Activated CD4-positive, alpha-beta T cell treated with anti-CD3 and anti-CD28 coated beads for 36 hours (primary cell): ENCODE measurements at regions not wholly inside any gene's neighbourhood (a gene's known extent, or its start where the extent isn't known, plus 50 kb on each side); places are given as distances from the start of the nearest gene placed in this dataset.
"Not testable (repeated sequence)": the region's sequence is repeated elsewhere in the genome, so short reads cannot be mapped to it uniquely, and the experiment has no call there.

Experiments
- ATAC-seq: fragments of 200-7000 bp; cut with Tn5 transposase; one replicate; pipeline ENCODE4 v1.10.0; 2021; ENCODE audit warnings: mild to moderate bottlenecking, moderate library complexity
- CTCF ChIA-PET: fragments of 350-600 bp; sonication (Branson Sonifier 250); formaldehyde crosslinking; loops from one replicate; lab custom pipeline; 2021; ENCODE audit warnings: antibody characterized with exemption; lab: Charles Lee
- POLR2A ChIA-PET: fragments of 350-600 bp; sonication (Branson Sonifier 250); formaldehyde crosslinking; loops from one replicate; lab custom pipeline; 2021; ENCODE audit warnings: antibody characterized with exemption, inconsistent platforms; lab: Charles Lee
- DNase-seq: peaks from one replicate; pipeline ENCODE4 v3.0.0-alpha.2; 2020
- H3K27ac Mint-ChIP-seq: one replicate; pipeline ENCODE4 v1.8.0; 2021; ENCODE audit warnings: mixed read lengths
- H3K27me3 Mint-ChIP-seq: one replicate; pipeline ENCODE4 v1.8.0; 2021; ENCODE audit warnings: mixed read lengths
- H3K36me3 Mint-ChIP-seq: one replicate; pipeline ENCODE4 v1.8.0; 2021; ENCODE audit warnings: low read depth, mixed read lengths
- H3K4me1 Mint-ChIP-seq: one replicate; pipeline ENCODE4 v1.8.0; 2021; ENCODE audit warnings: mixed read lengths
- H3K4me3 Mint-ChIP-seq: one replicate; pipeline ENCODE4 v1.8.0; 2021; ENCODE audit warnings: mild to moderate bottlenecking, moderate library complexity, mixed read lengths
- H3K9me3 Mint-ChIP-seq: one replicate; pipeline ENCODE4 v1.8.0; 2021; ENCODE audit warnings: low read depth, mixed read lengths
- intact Hi-C, 2 experiments: fragments of 100-400 bp; cut with DNase I in 1 of 2; cut with micrococcal nuclease in 1 of 2; formaldehyde crosslinking; loops; one replicate each; pipeline versions ENCODE4 v1.14.2 to v1.15.1; 2022 to 2024; cut with DNase I, micrococcal nuclease

DNA sequence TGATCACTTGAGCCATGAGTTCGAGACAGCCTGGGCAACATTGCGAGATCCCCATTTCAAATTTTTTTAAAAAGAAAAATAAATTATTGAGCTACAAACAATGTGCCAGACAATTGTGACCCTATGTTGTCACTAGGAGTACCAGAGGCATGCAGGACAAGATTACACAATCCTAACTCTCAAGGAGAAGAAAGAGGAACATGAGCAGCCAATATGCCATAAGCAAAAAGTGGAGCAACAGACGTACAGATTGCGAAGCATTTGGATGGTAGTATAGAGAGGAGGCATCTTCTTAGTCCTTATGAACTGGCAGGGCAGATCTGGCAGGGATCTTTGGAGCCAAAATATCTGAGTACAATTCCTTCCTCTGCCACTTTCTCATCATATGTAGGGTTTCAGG is 156.4 kb downstream of the OR2B2 start:
- peaks cover 42% of the 10 kb centered on the region for H3K4me1 Mint-ChIP-seq
- no peaks in the 10 kb centered on the region for H3K27me3 Mint-ChIP-seq
- CTCF ChIA-PET, result interaction anchor here (0.8 to 1.4 kb wide), 4 partner anchors 11 to 578 kb away, joined by 3 to 5 read pairs (median 4); a partner anchor contains a TSS
- no peaks in the 10 kb centered on the region for H3K36me3 Mint-ChIP-seq
- intact Hi-C loops, result no loop called here
- POLR2A ChIA-PET, result interaction anchor here (1.1 kb wide), 1 partner anchor 609 kb away, joined by 3 read pairs; a partner anchor contains a TSS
- DNase-seq (no peak), ATAC-seq (no peak)
- no peaks in the 10 kb centered on the region for H3K9me3 Mint-ChIP-seq
- no peak overlapping the region for H3K4me3 Mint-ChIP-seq
- H3K27ac Mint-ChIP-seq, result no peak overlapping the region

- intact Hi-C loops, result loop anchor here (1.0 to 5.0 kb wide), 8 partner anchors 8 to 1202 kb away; partner anchors contain the start of gene ZNF391 (in 1 of the 2)
- Mint-ChIP-seq H3K27me3 (no peaks in the 10 kb centered on the region), H3K4me1 (peaks cover 31% of the 10 kb centered on the region), H3K4me3 (peak overlapping the region; percentile 80), H3K36me3 (no peaks in the 10 kb centered on the region), H3K9me3 (no peaks in the 10 kb centered on the region), H3K27ac (peak overlapping the region; percentile 52)
- ATAC-seq (no peak), DNase-seq (no peak)
- CTCF ChIA-PET, result interaction anchor here (0.7 to 3.4 kb wide), 10 partner anchors 16 to 252 kb away, joined by 3 to 19 read pairs (median 4); a partner anchor contains a TSS
- POLR2A ChIA-PET, result interaction anchor here (0.7 to 1.9 kb wide), 3 partner anchors 8 to 1187 kb away, joined by 4 to 6 read pairs (median 4); no protein-coding TSS in a partner anchor
These were observed 157.8 kb downstream of the OR2B2 start for GRCh38 chr6:27754408-27754782.

GRCh38 chr6:27753668-27754407 is 158.4 kb downstream of the OR2B2 start:
- peak overlapping the region; percentile 98 for H3K4me3 Mint-ChIP-seq
- ChIA-PET CTCF (interaction anchor here (0.7 to 3.4 kb wide), 12 partner anchors 8 to 274 kb away, joined by 3 to 19 read pairs (median 5); a partner anchor contains a TSS), POLR2A (interaction anchor here (0.5 to 1.9 kb wide), 4 partner anchors 8 to 1188 kb away, joined by 3 to 6 read pairs (median 4); no protein-coding TSS in a partner anchor)
- ATAC-seq, result peak; percentile 70
- H3K27ac Mint-ChIP-seq, result peak overlapping the region; percentile 81
- no peaks in the 10 kb centered on the region for H3K36me3 Mint-ChIP-seq
- no peaks in the 10 kb centered on the region for H3K9me3 Mint-ChIP-seq
- intact Hi-C loops, result loop anchor here (1.0 to 5.0 kb wide), 23 partner anchors 8 to 1443 kb away; partner anchors contain the start of genes ZNF184 (in 1 of the 2) and ZNF391 (in 1 of the 2)
- peaks cover 31% of the 10 kb centered on the region for H3K4me1 Mint-ChIP-seq
- DNase-seq, result peak; percentile 89
- peaks cover 3% of the 10 kb centered on the region for H3K27me3 Mint-ChIP-seq

- Mint-ChIP-seq H3K4me3 (peak overlapping the region; percentile 98), H3K27ac (peak overlapping the region; percentile 99), H3K9me3 (no peaks in the 10 kb centered on the region), H3K27me3 (peaks cover 3% of the 10 kb centered on the region), H3K36me3 (no peaks in the 10 kb centered on the region), H3K4me1 (peaks cover 28% of the 10 kb centered on the region)
- ChIA-PET POLR2A (interaction anchor here (0.5 to 1.0 kb wide), 5 partner anchors 9 to 113 kb away, joined by 3 to 4 read pairs (median 3); a partner anchor contains a TSS), CTCF (interaction anchor here (0.5 to 3.4 kb wide), 29 partner anchors 9 to 1654 kb away, joined by 3 to 19 read pairs (median 4); no protein-coding TSS in a partner anchor)
- ATAC-seq (peak; percentile 47), DNase-seq (peak; percentile 62)
- intact Hi-C loops, result loop anchor here (1.0 to 5.0 kb wide), 15 partner anchors 63 to 1200 kb away; partner anchors contain the start of genes POM121L2 (in 1 of the 2) and ZNF391 (in 1 of the 2)
These were observed 159.9 kb downstream of the OR2B2 start for GRCh38 chr6:27752038-27752885.

- ChIA-PET CTCF (no interaction called here), POLR2A (no interaction called here)
- Mint-ChIP-seq H3K4me1 (peaks cover 17% of the 10 kb centered on the region), H3K27me3 (peaks cover 20% of the 10 kb centered on the region), H3K9me3 (no peaks in the 10 kb centered on the region), H3K36me3 (no peaks in the 10 kb centered on the region), H3K27ac (no peak overlapping the region), H3K4me3 (no peak overlapping the region)
- no peak for DNase-seq
- intact Hi-C loops, result no loop called here
- no peak for ATAC-seq
These were observed 163.5 kb downstream of the OR2B2 start for GRCh38 chr6:27748661-27749060.

GRCh38 chr6:27747637-27748036 is 164.6 kb downstream of the OR2B2 start:
- intact Hi-C loops, result no loop called here
- no peaks in the 10 kb centered on the region for H3K9me3 Mint-ChIP-seq
- peaks cover 30% of the 10 kb centered on the region for H3K27me3 Mint-ChIP-seq
- H3K36me3 Mint-ChIP-seq, result no peaks in the 10 kb centered on the region
- no peak for ATAC-seq
- peaks cover 17% of the 10 kb centered on the region for H3K4me1 Mint-ChIP-seq
- no peak overlapping the region for H3K4me3 Mint-ChIP-seq
- no peak overlapping the region for H3K27ac Mint-ChIP-seq
- ChIA-PET POLR2A (no interaction called here), CTCF (no interaction called here)
- DNase-seq, result no peak

- ATAC-seq, result peak; percentile 69
These were observed 165.3 kb downstream of the OR2B2 start for GRCh38 chr6:27746860-27747259.

DNA sequence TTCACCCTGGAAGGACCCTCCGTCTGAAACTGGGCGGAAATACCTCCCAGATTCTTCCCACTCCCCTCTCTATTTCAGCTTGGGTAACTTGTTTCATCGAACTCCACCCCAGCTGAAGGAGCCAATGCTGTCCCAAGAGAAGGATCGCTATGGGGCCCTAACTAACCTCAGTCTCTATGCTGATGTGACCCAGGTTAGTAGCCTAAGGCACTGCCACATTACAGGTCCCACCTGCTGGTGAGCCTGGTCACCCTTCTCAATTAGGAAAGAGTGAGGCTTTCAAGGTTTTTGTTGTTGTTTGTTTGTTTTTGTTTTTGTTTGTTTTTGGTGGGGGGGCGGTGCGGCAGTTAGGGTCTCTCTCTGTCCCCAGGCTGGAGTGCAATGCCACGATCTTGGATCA is 168.4 kb downstream of the OR2B2 start:
- POLR2A ChIA-PET, result no interaction called here
- H3K4me1 Mint-ChIP-seq, result peaks cover 7% of the 10 kb centered on the region
- no peaks in the 10 kb centered on the region for H3K9me3 Mint-ChIP-seq
- no peak overlapping the region for H3K4me3 Mint-ChIP-seq
- H3K36me3 Mint-ChIP-seq, result no peaks in the 10 kb centered on the region
- ATAC-seq, result no peak
- no peak for DNase-seq
- CTCF ChIA-PET, result interaction anchor here (1.2 to 1.4 kb wide), 2 partner anchors 8 to 21 kb away, joined by 3 to 5 read pairs; no protein-coding TSS in a partner anchor
- intact Hi-C loops, result no loop called here
- no peak overlapping the region for H3K27ac Mint-ChIP-seq
- H3K27me3 Mint-ChIP-seq, result peaks cover 34% of the 10 kb centered on the region

More at GRCh38 chr6:27746860-27747259, 165.3 kb downstream of the OR2B2 start:
- H3K36me3 Mint-ChIP-seq, H3K9me3 Mint-ChIP-seq, H3K4me3 Mint-ChIP-seq, POLR2A ChIA-PET, DNase-seq, H3K27ac Mint-ChIP-seq, intact Hi-C loops: not testable (repeated sequence)
- CTCF ChIA-PET, result interaction anchor here (0.7 to 1.3 kb wide), 2 partner anchors 228 to 434 kb away, joined by 3 read pairs; no protein-coding TSS in a partner anchor
- peaks cover 11% of the 10 kb centered on the region for H3K4me1 Mint-ChIP-seq
- peaks cover 34% of the 10 kb centered on the region for H3K27me3 Mint-ChIP-seq

- Mint-ChIP-seq H3K9me3 (no peaks in the 10 kb centered on the region), H3K4me3 (no peak overlapping the region), H3K4me1 (peaks cover 7% of the 10 kb centered on the region), H3K27me3 (peaks cover 34% of the 10 kb centered on the region), H3K27ac (no peak overlapping the region), H3K36me3 (no peaks in the 10 kb centered on the region)
- DNase-seq (no peak), ATAC-seq (no peak)
- POLR2A ChIA-PET, result no interaction called here
- intact Hi-C loops, result no loop called here
- CTCF ChIA-PET, result interaction anchor here (1.2 to 1.4 kb wide), 2 partner anchors 9 to 20 kb away, joined by 3 to 5 read pairs; no protein-coding TSS in a partner anchor
These were observed 169.2 kb downstream of the OR2B2 start for GRCh38 chr6:27742833-27743573.

DNA sequence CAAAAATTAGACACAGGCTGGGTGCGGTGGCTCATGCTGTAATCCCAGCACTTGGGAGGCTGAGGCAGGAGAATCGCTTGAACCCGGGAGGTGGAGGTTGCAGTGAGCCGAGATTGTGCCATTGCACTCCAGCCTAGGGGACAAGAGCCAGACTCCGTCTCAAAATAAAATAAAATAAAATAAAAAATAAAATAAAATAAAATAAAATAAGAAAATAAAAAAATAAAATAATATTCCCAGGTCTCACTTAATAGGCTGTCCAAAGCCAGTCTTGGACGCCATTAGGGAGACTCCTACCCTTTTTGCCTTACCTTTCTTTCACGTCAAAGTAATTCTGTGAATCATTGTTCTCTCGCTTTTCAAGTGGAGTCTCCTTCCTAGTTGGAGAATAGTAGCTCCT is 172.3 kb downstream of the OR2B2 start:
- H3K4me3 Mint-ChIP-seq, H3K36me3 Mint-ChIP-seq, ATAC-seq, intact Hi-C loops, H3K9me3 Mint-ChIP-seq, H3K27ac Mint-ChIP-seq, DNase-seq, POLR2A ChIA-PET, H3K4me1 Mint-ChIP-seq: not testable (repeated sequence)
- CTCF ChIA-PET, result interaction anchor here (0.6 kb wide), 1 partner anchor 233 kb away, joined by 3 read pairs; no protein-coding TSS in a partner anchor
- peaks cover 41% of the 10 kb centered on the region for H3K27me3 Mint-ChIP-seq
